A549 (cell line): ENCODE measurements at regions not wholly inside any gene's neighbourhood (a gene's known extent, or its start where the extent isn't known, plus 50 kb on each side); places are given as distances from the start of the nearest gene placed in this dataset.

Experiments used
- ATAC-seq, 2 experiments: fragments of 200-7000 bp in 1 of 2; fragments of >200 bp in 1 of 2; cut with Nextera tagmentation in 1 of 2; cut with Tn5 transposase in 1 of 2; 3 replicates each; pipeline versions ENCODE4 v1.8.0 to v1.9.1; 2018 to 2020; ENCODE audit warnings: mild to moderate bottlenecking in 1 of 2, moderate library complexity in 1 of 2
- CTCF ChIA-PET: fragments of 300-600 bp; sonication (Branson Sonifier 250); formaldehyde crosslinking; extraction: SDS; loops from one replicate; lab custom pipeline; 2021; ENCODE audit warnings: antibody characterized with exemption, inconsistent platforms; lab: Yijun Ruan, JAX
- POLR2A ChIA-PET: fragments of 350-600 bp; formaldehyde crosslinking; extraction: SDS; loops from one replicate; lab custom pipeline; 2021; ENCODE audit warnings: antibody characterized with exemption, inconsistent platforms; lab: Yijun Ruan, JAX
- DNase-seq, 2 experiments: peaks; one replicate each; pipeline versions ENCODE4 v3.0.0 to v3.0.0-alpha.2; 2011 to 2016; ENCODE audit warnings: low read depth in 1 of 2, low spot score in 1 of 2
- FAIRE-seq: peaks from 2 replicates; lab custom pipeline; 2011; peaks lifted over from hg19 to GRCh38; lab: Jason Lieb, UNC
- H3K27ac ChIP-seq, 2 experiments: fragments of >200 bp; sonication (Bioruptor Twin); formaldehyde crosslinking; 3 replicates each; pipeline ENCODE4 v1.5.1; 2016 to 2017
- H3K4me1 ChIP-seq: fragments of >200 bp; sonication (Bioruptor Twin); formaldehyde crosslinking; 3 replicates; pipeline ENCODE4 v1.6.1; 2016
- H3K4me2 ChIP-seq: fragments of >200 bp; sonication (Bioruptor Twin); formaldehyde crosslinking; 3 replicates; pipeline ENCODE4 v1.6.1; 2016
- H3K4me3 ChIP-seq: fragments of >200 bp; sonication (Bioruptor Twin); formaldehyde crosslinking; 3 replicates; pipeline ENCODE4 v1.5.1; 2016
- H3K9me3 ChIP-seq: fragments of >200 bp; sonication (Bioruptor Twin); formaldehyde crosslinking; 3 replicates; pipeline ENCODE4 v1.6.1; 2016
- BHLHE40 ChIP-seq: IDR thresholded peaks from 2 replicates; pipeline ENCODE4 v1.6.1; 2012; ENCODE audit warnings: low read depth, low read length, inconsistent platforms
- CBX8 ChIP-seq: fragments of 200-600 bp; sonication (generic); IDR thresholded peaks from 2 replicates; pipeline ENCODE4 v1.6.1; 2016
- CEBPB ChIP-seq, 2 experiments: fragments of >200 bp in 1 of 2; sonication (Bioruptor Twin) in 1 of 2; formaldehyde crosslinking in 1 of 2; IDR thresholded peaks; 2 replicates each; pipeline ENCODE4 v1.6.1; 2012 to 2016
- CHD2 ChIP-seq: fragments of 150-350 bp; IDR thresholded peaks from 2 replicates; pipeline ENCODE4 v1.6.1; 2014; ENCODE audit warnings: low read length; ENCODE audit not compliant: partially characterized antibody
- CTCF ChIP-seq: fragments of >200 bp; sonication (Bioruptor Twin); formaldehyde crosslinking; IDR thresholded peaks from 3 replicates; pipeline ENCODE4 v1.5.1; 2016
- GATA3 ChIP-seq: IDR thresholded peaks from 2 replicates; pipeline ENCODE4 v1.6.1; 2012; ENCODE audit warnings: borderline replicate concordance
- HDAC2 ChIP-seq: fragments of 200-600 bp; sonication (generic); IDR thresholded peaks from 2 replicates; pipeline ENCODE4 v1.6.1; 2016
- JUN ChIP-seq, 2 experiments: fragments of >200 bp; sonication (Bioruptor Twin); formaldehyde crosslinking; IDR thresholded peaks; 2 replicates in 1 of 2; 3 replicates in 1 of 2; pipeline ENCODE4 v1.6.1; 2016 to 2017
- MAX ChIP-seq: IDR thresholded peaks from 2 replicates; pipeline ENCODE4 v1.6.1; 2012
- POLR2A ChIP-seq: IDR thresholded peaks from 2 replicates; pipeline ENCODE4 v1.6.1; 2012; ENCODE audit warnings: mild to moderate bottlenecking, low read length
- POLR2AphosphoS2 ChIP-seq: conservative IDR thresholded peaks from 2 replicates; pipeline ENCODE4 v1.6.1; 2012; ENCODE audit warnings: low read length, improper control_type of control experiment, inconsistent platforms
- RAD21 ChIP-seq, 2 experiments: fragments of >200 bp in 1 of 2; sonication (Bioruptor Twin) in 1 of 2; formaldehyde crosslinking in 1 of 2; IDR thresholded peaks in 1 of 2; conservative IDR thresholded peaks in 1 of 2; 2 replicates in 1 of 2; 3 replicates in 1 of 2; pipeline ENCODE4 v1.6.1; 2012 to 2018; ENCODE audit warnings: inconsistent platforms in 1 of 2
- RARB ChIP-seq: fragments of 250-450 bp; sonication (Bioruptor Pico); IDR thresholded peaks from 2 replicates; pipeline ENCODE4 v1.8.0; 2021; ENCODE audit warnings: mild to moderate bottlenecking, moderate library complexity
- RFX5 ChIP-seq: fragments of 450-650 bp; IDR thresholded peaks from 2 replicates; pipeline ENCODE4 v1.7.1; 2014; ENCODE audit warnings: antibody characterized with exemption, mild to moderate bottlenecking, moderate library complexity
- RNF2 ChIP-seq: fragments of 200-600 bp; sonication (generic); IDR thresholded peaks from 2 replicates; pipeline ENCODE4 v1.6.1; 2016; ENCODE audit warnings: low read depth, mild to moderate bottlenecking, antibody characterized with exemption, moderate library complexity, borderline replicate concordance
- SMC3 ChIP-seq: fragments of >200 bp; sonication (Bioruptor Twin); formaldehyde crosslinking; IDR thresholded peaks from 3 replicates; pipeline ENCODE4 v1.6.1; 2018; ENCODE audit warnings: inconsistent platforms
- ZC3H11A ChIP-seq: fragments of 450-650 bp; IDR thresholded peaks from 2 replicates; pipeline ENCODE4 v1.6.1; 2014; ENCODE audit warnings: antibody characterized with exemption, mild to moderate bottlenecking
- ZFP36 ChIP-seq: fragments of 450-650 bp; IDR thresholded peaks from 2 replicates; pipeline ENCODE4 v1.6.1; 2014; ENCODE audit warnings: borderline replicate concordance; ENCODE audit not compliant: partially characterized antibody
- ZSCAN20 ChIP-seq: fragments of 250-450 bp; sonication (Bioruptor Pico); IDR thresholded peaks from 2 replicates; pipeline ENCODE4 v1.8.0; 2022; ENCODE audit warnings: mild to moderate bottlenecking, moderate library complexity
- WGBS: methylation state at CpG from one replicate; pipeline ENCODE4 v1.1.6; 2017; ENCODE audit errors: missing lambda C conversion rate; 5-methylcytosine and 5-hydroxymethylcytosine counted together
- TF ChIP-seq, protein P1 (sequence below): fragments of 250-450 bp; sonication (Bioruptor Pico); IDR thresholded peaks from 2 replicates; pipeline ENCODE4 v1.5.0; 2021; ENCODE audit warnings: mild to moderate bottlenecking, moderate library complexity, borderline replicate concordance
- TF ChIP-seq, protein P2 (sequence below): fragments of >200 bp; sonication (Bioruptor Twin); formaldehyde crosslinking; IDR thresholded peaks from 3 replicates; pipeline ENCODE4 v1.6.1; 2016
- TF ChIP-seq, protein P3 (sequence below): fragments of >200 bp; sonication (Bioruptor Twin); formaldehyde crosslinking; IDR thresholded peaks from 2 replicates; pipeline ENCODE4 v1.6.1; 2016

GRCh38 chr13:22403144-22403543 lies 732.3 kb downstream of the FGF9 start:
- ATAC-seq (no peak), FAIRE-seq (no peak), DNase-seq (no peak)
- ChIA-PET CTCF (no interaction called here), POLR2A (no interaction called here)
- Histone ChIP-seq H3K9me3 (no peaks in the 10 kb centered on the region), H3K4me1 (no peaks in the 10 kb centered on the region), H3K4me3 (no peak overlapping the region), H3K4me2 (no peak overlapping the region), H3K27ac (no peak overlapping the region)
- no peak for TF ChIP-seq CHD2
- TF ChIP-seq, protein P1, sequence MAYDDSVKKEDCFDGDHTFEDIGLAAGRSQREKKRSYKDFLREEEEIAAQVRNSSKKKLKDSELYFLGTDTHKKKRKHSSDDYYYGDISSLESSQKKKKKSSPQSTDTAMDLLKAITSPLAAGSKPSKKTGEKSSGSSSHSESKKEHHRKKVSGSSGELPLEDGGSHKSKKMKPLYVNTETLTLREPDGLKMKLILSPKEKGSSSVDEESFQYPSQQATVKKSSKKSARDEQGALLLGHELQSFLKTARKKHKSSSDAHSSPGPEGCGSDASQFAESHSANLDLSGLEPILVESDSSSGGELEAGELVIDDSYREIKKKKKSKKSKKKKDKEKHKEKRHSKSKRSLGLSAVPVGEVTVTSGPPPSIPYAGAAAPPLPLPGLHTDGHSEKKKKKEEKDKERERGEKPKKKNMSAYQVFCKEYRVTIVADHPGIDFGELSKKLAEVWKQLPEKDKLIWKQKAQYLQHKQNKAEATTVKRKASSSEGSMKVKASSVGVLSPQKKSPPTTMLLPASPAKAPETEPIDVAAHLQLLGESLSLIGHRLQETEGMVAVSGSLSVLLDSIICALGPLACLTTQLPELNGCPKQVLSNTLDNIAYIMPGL (CRISPR knock-in tag) = no peak
- no peak for TF ChIP-seq ZC3H11A
- TF ChIP-seq, protein P2, sequence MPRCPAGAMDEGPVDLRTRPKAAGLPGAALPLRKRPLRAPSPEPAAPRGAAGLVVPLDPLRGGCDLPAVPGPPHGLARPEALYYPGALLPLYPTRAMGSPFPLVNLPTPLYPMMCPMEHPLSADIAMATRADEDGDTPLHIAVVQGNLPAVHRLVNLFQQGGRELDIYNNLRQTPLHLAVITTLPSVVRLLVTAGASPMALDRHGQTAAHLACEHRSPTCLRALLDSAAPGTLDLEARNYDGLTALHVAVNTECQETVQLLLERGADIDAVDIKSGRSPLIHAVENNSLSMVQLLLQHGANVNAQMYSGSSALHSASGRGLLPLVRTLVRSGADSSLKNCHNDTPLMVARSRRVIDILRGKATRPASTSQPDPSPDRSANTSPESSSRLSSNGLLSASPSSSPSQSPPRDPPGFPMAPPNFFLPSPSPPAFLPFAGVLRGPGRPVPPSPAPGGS = no peak
- no peak for TF ChIP-seq POLR2A
- no peak for TF ChIP-seq GATA3
- no peak for TF ChIP-seq BHLHE40
- no peak for TF ChIP-seq RNF2
- TF ChIP-seq ZSCAN20 = no peak
- no peak for TF ChIP-seq JUN (IDR thresholded peaks at IDR 0.05)
- no peak for TF ChIP-seq SMC3
- TF ChIP-seq HDAC2 = no peak
- TF ChIP-seq MAX = no peak
- WGBS = 26% methylated on average over 6 of the region's 6 CpGs

GRCh38 chr13:22405891-22406290 lies 735.0 kb downstream of the FGF9 start:
- POLR2A ChIA-PET = no interaction called here
- Histone ChIP-seq H3K4me2 (no peak overlapping the region), H3K4me3 (no peak overlapping the region), H3K9me3 (no peaks in the 10 kb centered on the region), H3K27ac (no peak overlapping the region), H3K4me1 (no peaks in the 10 kb centered on the region)
- CTCF ChIA-PET = no interaction called here
- WGBS = 15% methylated on average over 1 of the region's 1 CpG
- no peak for DNase-seq
- no peak for ATAC-seq
- FAIRE-seq = no peak
- TF ChIP-seq CBX8 = no peak
- no peak for TF ChIP-seq POLR2AphosphoS2
- no peak for TF ChIP-seq RAD21 (conservative IDR thresholded peaks at IDR 0.05 in 1 of 2, IDR thresholded peaks at IDR 0.05 in 1 of 2)
- TF ChIP-seq, protein P1 (CRISPR knock-in tag) = no peak
- TF ChIP-seq, protein P3, sequence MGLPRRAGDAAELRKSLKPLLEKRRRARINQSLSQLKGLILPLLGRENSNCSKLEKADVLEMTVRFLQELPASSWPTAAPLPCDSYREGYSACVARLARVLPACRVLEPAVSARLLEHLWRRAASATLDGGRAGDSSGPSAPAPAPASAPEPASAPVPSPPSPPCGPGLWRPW = no peak
- no peak for TF ChIP-seq RARB (CRISPR knock-in tag)
- TF ChIP-seq CTCF = no peak
- no peak for TF ChIP-seq CEBPB (IDR thresholded peaks at IDR 0.05)
- no peak for TF ChIP-seq ZFP36
- no peak for TF ChIP-seq RFX5
